Uterus (tissue), 2 donors: ENCODE measurements at regions not wholly inside any gene's neighbourhood (a gene's known extent, or its start where the extent isn't known, plus 50 kb on each side); places are given as distances from the start of the nearest gene placed in this dataset.

ENCODE experiments used
- CTCF ChIP-seq, 4 experiments: fragments of 200-600 bp in 2 of 4; fragments of 450-650 bp in 2 of 4; sonication (generic) in 2 of 4; IDR thresholded peaks; one replicate each; pipeline ENCODE4 v1.5.1; 2016 to 2019; ENCODE audit warnings: antibody characterized with exemption in 4 of 4, mild to moderate bottlenecking in 2 of 4, moderate library complexity in 1 of 4
- POLR2A ChIP-seq, 2 donors: fragments of 450-650 bp; IDR thresholded peaks; one replicate each; pipeline ENCODE4 v1.6.1; 2016; ENCODE audit warnings: antibody characterized with exemption in 2 of 2, mild to moderate bottlenecking in 1 of 2, moderate library complexity in 1 of 2

- TF ChIP-seq POLR2A (IDR thresholded peaks at IDR 0.05), result no peak
- TF ChIP-seq CTCF (IDR thresholded peaks at IDR 0.05), result no peak
These were observed 89.6 kb downstream of the TTC32 start for GRCh38 chr2:19812166-19812565.
